CD4-positive, alpha-beta T cell treated with Interleukin-2 at 100 ng/mL for 4 hours (primary cell): ENCODE measurements at regions not wholly inside any gene's neighbourhood (a gene's known extent, or its start where the extent isn't known, plus 50 kb on each side); places are given as distances from the start of the nearest gene placed in this dataset.

Experiments
- DNase-seq: peaks from one replicate; pipeline ENCODE4 v3.0.0-alpha.2; 2020; ENCODE audit warnings: low spot score

DNA sequence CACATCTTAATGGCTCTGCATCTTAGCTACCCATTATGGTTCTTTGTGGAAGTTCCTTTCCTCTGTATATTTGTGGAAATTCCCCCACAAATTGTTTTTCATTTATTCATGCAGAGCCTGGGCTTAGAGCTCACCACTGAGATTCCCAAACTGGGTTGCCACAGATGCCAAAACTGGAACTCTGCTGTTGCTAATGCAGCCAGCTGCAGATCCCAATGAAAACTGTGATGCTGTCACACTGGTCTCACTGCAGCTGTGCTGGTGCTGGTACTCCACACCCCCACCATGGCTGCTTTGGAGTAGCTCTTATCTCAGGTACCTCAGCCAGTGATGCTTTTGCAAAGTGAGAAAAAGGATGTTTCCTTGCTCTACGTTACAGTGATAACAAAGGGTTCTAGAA lies 87.7 kb downstream of the DCK start:
- no peak for DNase-seq

GRCh38 chr4:71093745-71094144 lies 100.3 kb downstream of the DCK start:
- no peak for DNase-seq

DNA sequence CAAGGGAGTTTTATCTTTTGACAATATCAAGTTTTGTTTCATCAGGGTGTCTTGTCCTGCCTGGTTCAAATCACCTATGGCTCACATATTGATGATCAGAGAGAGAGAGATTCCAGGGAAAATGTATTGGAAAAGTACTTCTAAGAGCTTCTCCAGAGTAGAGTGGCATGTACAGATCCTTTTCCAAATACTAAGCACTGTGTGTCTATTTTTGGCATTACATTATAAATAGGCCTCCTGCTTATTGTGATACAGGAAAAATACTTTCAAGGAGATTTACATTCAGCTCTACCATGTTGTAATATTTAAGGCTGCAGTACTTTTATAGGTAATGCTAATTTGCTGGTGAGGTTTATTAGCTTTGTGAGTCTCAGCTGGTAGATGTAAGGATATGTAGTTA lies 100.8 kb downstream of the DCK start:
- DNase-seq: no peak

DNA sequence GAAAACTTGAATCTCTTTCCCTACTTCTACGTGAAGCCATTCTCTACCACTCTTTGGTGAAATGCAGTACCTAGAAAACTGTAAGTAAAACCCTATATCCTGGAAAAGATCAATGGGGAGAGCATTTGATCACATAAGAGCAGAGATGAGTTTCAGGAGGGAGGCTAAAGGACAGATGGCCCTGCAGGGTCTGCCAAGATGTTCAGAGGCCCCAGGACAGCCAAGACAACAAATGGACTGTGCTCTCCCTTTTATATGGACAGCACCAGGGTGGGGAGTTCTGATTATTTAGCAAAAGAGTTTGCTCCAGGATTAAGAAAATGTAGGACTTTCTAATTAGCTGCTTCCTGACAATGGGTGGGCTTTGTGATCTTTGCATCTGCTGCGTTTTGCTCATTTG lies 101.7 kb downstream of the DCK start:
- no peak for DNase-seq

GRCh38 chr4:71095545-71095944 lies 102.1 kb downstream of the DCK start:
- no peak for DNase-seq

- peak; percentile 28 for DNase-seq
Measured at GRCh38 chr4:71107726-71108125, 114.3 kb downstream of the DCK start.

DNA sequence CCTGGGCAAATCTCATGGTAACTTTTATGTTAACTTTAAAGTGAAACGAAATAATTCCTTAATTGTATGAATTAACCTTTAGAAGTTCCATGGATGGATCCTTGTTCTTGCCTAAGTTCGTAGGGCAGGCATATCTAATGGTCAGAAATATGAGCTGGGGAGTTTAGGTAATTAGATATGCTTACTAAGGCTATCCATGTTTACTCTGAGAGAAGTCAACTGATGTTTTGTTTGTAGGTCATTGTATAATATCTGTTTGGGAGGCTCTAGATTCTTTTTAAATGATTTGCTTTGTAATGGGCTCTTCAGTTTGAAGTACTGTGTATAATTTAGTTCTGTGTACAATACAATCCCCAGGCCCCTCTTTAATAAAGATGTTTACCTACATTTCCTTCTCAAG lies 117.0 kb downstream of the DCK start:
- DNase-seq: no peak

DNA sequence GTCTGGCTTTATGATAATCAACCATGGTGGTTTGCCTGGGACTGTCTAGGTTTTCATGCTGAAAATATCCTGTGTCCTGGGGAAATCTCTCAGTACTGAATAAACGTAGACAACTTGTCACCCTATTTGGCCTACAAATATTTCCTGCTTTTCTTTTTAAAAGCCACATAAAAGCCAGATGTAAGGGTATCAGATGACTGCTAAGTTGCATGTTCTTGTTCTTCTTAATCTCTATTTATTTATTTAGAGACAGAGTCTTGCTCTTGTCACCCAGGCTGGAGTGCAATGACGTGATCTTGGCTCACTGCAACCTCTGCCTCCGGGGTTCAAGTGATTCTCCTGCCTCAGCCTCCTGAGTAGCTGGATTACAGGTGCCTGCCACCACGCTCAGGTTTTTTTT lies 117.7 kb downstream of the DCK start:
- peak; percentile 33 for DNase-seq

DNA sequence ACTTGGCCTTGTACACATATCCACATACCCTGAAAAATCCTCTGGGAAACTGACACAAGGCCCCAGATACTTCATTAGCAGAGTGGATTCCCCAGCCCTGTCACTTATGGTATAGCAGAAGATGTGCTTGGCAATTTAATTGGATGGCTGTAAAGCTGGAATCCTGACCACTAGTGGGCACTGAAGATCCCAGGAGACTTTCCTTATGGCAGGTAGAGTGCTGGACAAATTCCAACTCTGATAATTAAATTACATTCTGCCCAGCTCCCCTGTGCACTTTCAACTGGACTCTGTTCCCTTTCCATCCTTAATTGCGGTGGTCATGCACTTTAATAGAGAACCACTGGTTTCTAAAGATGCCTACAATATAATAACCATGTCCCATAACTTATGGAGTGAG lies 119.8 kb downstream of the DCK start:
- no peak for DNase-seq

DNA sequence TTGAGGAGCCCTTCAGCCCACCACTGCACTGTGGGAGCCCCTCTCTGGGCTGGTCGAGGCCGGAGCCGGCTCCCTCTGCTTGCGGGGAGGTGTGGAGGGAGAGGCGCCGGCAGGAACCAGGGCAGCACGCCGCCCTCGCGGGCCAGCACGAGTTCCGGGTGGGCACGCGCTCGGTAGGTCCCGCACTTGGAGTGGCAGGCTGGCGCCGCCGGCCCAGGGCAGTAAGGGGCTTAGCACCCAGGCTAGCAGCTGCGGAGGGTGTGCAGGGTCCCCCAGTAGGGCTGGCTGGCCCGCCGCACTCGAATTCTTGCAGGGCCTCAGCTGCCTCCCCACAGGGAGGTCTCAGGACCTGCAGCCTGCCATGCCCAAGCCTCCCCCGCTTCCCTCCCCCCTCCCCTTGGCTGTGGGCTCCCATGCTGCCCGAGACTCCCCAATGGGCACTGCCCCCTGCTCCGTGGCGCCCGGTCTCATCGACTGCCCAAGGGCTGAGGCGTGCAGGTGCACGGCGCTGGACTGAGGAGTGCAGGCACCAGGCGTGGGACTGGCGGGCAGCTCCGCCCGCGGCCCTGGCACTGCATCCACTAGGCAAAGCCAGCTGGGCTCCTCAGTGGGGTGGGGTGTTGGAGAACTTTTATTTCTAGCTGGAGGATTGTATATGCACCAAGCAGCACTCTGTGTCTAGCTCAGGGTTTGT lies 127.5 kb downstream of the DCK start:
- no peak for DNase-seq

DNA sequence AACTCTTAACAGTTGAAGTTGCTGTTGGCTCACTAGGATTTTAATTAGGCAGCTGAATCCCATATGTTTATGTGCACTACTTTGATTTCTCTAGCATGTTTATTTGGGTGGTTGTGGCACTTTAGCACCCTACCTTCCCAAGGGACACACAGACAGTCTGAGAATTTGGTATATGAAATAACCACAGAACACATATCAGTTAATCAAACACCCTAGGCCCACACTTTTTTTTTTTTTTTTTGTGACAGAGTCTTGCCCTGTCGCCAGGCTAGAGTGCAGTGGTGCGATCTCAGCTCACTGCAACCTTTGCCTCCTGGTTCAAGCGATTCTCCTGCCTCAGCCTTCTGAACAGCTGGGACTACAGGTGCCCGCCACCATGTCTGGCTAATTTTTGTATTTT lies 130.5 kb downstream of the DCK start:
- no peak for DNase-seq

DNA sequence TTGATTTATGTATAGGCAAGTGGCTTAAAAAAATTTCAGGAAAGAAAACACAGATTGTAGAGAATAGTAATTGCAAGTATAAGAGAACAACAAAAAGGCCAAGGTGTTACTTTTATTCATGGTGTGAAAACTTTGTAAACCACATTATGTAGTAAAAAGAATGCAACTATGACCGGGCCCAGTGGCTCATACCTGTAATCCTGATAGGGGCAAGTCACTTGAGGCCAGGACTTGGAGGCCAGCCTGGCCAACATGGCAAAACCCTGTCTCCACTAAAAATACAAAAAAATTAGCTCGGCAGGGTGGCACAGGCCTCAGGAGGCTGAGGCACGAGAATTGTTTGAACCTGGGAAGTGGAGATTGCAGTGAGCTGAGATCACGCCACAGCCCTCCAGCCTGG lies 131.7 kb downstream of the DCK start:
- no peak for DNase-seq

DNA sequence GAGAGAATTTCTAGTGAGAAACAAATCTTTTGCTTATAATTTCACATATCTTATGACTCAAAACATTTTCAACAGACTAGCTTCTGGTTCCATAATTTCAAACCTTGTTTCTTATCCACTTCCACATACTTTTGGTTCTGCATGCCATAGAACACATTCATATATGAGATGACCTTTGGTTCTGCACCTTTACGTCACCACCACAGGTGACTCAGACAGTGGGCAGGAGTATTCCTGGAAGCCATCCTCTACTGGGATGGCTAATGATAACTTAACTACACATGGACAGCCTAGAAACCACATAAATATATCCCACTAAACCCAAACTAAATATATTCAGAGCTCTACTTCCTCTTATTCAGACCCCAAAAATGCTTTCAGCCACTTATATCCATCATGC lies 133.3 kb downstream of the DCK start:
- DNase-seq: no peak

DNA sequence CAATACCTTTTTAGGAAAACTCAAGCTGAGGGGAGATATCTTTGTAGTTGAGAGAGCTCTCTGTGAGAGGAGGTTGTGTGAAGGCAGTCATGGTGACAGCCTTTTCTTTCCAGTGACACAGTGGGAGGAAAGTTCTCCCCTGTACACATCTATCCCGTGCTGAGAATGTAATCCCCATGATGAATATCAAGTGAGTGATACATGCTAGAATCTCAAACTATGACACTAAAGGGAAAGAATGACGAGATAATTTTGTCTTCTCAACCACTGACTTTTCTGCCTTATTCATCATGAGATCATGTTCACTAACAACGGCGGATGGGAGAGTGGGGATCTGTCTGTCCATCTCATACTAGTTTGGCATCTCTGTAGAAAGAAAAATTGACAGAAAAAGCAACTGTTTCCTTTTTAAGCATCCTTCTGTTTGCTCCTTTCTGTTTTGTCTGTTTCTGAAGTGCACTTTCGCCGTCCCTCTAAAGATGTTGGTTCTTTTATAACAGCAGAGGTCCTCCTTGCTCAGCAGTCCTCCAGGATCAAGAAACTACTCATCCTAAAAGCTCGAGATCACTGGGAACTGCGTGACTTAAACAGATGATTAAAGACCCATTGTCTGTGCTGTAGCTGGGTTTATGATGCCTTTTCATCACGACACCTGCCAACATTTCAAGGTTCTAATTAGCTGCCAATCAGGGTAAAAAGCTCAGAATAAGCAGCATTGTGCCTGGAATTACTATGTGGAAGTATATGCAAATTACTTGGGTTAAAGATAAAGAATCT lies 137.6 kb downstream of the DCK start:
- no peak for DNase-seq

DNA sequence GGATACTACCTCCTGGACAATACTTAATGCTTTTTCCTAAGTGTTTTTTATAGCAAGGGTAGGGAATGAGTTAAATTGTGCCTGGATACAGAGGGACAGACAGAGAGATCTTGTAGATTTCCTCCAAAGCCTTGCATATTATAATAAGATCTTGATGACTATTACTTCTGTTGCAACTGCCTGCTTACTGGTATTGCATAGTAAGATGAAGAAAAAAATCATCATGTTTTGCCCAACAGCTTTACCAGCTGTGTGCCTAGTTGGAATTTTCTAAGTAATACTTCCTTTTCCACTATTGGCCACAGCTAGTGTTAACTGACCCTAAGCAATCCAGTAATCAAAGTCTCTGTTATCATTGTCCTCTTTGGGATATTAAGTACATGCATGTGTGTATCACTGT lies 139.0 kb downstream of the DCK start:
- DNase-seq: no peak

DNA sequence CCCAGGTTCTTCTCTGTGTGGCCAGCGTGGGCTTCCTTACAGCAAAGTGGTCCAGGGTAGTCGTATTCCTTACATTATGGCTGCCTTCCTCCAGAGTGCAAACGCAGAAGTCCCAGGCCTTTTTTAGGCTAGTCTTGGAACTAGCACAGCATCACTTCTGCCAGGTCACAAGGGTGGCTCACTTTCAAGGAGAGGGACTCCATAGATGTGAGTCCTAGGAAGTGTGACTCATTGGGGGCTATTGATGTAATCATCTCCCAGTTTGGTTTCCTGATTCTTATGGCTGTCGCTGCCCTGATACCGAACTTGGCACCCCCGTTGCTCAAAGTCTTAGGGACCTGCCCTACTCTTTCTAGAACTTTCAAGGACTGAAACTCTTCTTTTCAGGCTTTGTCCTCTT lies 140.0 kb downstream of the DCK start:
- DNase-seq: no peak

- DNase-seq: no peak
Measured at GRCh38 chr4:71136071-71136470, 142.6 kb downstream of the DCK start.

DNA sequence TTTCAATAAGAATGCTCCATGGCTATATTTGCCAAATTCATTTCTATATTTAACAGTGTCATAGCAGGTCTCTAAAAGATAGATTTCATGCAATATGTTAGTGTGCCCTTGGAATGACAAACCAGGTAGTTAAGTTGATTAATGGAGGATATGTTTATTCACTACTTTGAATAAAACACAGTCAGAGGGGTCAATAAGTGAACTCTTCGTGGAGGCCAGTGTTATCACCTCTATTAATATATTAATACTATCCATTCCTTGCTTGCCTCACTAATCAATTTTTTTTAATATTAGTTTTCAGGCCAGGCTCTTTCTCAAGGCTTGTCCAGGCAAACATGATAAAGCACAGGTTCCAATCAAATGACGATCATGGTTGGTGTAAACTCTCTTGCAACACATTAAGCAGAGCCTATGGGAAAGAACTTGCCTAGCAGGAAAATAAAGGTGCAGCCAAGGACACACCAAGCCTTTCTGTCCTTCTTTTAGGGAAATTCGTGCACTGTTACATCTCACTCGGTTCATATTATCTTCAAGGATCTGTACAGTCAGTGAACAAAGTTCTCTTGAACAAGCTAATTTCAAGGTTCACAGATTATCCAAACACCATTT lies 144.7 kb downstream of the DCK start:
- no peak for DNase-seq

GRCh38 chr4:71140563-71140962 lies 147.1 kb downstream of the DCK start:
- DNase-seq: no peak

DNA sequence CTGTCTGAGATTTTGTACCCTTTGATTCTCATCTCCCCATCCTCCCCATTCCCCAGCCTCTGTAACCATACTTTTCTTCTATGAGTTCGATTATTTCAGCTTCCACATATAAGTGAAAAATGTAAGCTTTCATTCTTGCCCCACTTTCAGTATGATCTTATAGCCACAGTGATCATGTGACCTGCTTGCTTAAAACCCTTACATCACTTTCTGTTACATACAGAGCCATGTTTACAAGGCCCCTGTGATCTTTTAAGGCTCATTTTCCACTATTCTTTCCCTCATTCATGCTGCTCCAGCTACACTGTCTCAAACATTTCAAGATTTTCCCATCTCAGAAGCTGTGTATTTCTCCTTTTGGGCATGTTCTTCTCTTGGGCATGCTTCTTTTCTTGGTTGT lies 147.7 kb downstream of the DCK start:
- no peak for DNase-seq

GRCh38 chr4:71147261-71147660 lies 153.8 kb downstream of the DCK start:
- no peak for DNase-seq

DNA sequence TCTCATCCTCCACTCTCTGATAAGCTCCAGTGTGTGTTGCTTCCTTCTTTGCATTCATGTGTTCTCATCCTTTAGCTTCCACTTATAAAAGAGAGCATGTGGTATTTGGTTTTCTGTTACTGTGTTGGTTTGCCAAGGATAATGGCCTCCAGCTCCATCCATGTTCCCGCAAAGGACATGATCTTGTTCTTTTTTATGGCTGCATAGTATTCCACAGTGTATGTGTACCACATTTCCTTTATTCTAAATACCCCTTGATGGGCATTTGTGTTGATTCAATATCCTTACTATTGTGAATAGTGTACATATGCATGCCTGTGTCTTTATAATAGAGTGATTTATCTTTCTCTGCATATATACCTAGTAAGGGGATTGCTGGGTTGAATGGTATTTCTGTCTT lies 155.1 kb downstream of the DCK start:
- no peak for DNase-seq

DNA sequence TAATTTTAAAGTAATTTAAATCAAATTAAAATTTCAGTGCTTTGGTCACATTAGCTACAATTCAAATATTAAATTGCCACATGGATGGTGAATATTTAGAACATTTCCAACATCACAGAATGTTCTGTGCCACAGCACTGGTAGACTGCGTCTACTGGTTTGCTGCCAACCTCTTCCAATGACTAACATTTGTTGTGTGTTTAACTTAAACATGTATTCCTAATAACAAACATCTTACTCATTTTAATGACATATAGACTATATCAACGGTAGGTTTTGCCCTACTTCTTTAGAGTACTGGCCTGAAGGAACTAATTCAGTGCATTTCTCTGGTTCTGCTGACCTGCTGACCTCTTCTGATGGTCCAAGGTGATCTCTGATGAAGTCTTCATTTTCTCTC lies 157.6 kb downstream of the DCK start:
- no peak for DNase-seq

- DNase-seq: no peak
Measured at GRCh38 chr4:71156616-71157015, 163.2 kb downstream of the DCK start.
